IMR-90 (cell line): ENCODE measurements at regions not wholly inside any gene's neighbourhood (a gene's known extent, or its start where the extent isn't known, plus 50 kb on each side); places are given as distances from the start of the nearest gene placed in this dataset.

Source experiments
- ATAC-seq: fragments of 200-7000 bp; cut with Tn5 transposase; 2 replicates; pipeline ENCODE4 v1.9.1; 2020; ENCODE audit warnings: low read depth, mild to moderate bottlenecking, moderate library complexity
- BruUV-seq: library from RNA; stranded (reverse); fragments of 400-500 nt; replicated peaks from 2 replicates; lab custom pipeline; 2021; lab: Mats Ljungman, UMichigan
- CTCF ChIA-PET: fragments of 300-600 bp; formaldehyde crosslinking; extraction: SDS; loops from one replicate; lab custom pipeline; 2021; ENCODE audit warnings: antibody characterized with exemption; lab: Yijun Ruan, JAX
- POLR2A ChIA-PET: fragments of 300-600 bp; sonication (Branson Sonifier 250); formaldehyde crosslinking; loops from one replicate; lab custom pipeline; 2022; ENCODE audit warnings: antibody characterized with exemption; ENCODE audit not compliant: unreplicated experiment; lab: Charles Lee
- DNase-seq: peaks from one replicate; pipeline ENCODE4 v3.0.0; 2013
- H2AFZ ChIP-seq: replicated peaks from 2 replicates; pipeline ENCODE3; 2013; ENCODE audit warnings: low read length, mild to moderate bottlenecking; ENCODE audit not compliant: poor library complexity
- H2AK5ac ChIP-seq: 2 replicates; pipeline ENCODE4 v1.6.1; 2013; ENCODE audit warnings: low read depth, low read length, inconsistent platforms
- H2AK9ac ChIP-seq: replicated peaks from 2 replicates; pipeline ENCODE3; 2013; ENCODE audit warnings: mild to moderate bottlenecking, low read depth, low read length, moderate library complexity; ENCODE audit not compliant: poor library complexity
- H2BK120ac ChIP-seq: 2 replicates; pipeline ENCODE4 v1.6.1; 2013; ENCODE audit warnings: low read depth, low read length, inconsistent platforms
- H2BK15ac ChIP-seq: 3 replicates; pipeline ENCODE4 v1.6.1; 2013; ENCODE audit warnings: low read depth, low read length, inconsistent platforms
- H2BK20ac ChIP-seq: 2 replicates; pipeline ENCODE4 v1.6.1; 2013; ENCODE audit warnings: low read depth, mild to moderate bottlenecking, inconsistent platforms, low read length, moderate library complexity
- H2BK5ac ChIP-seq: 2 replicates; pipeline ENCODE4 v1.6.1; 2013; ENCODE audit warnings: mild to moderate bottlenecking, low read depth, low read length, inconsistent platforms; ENCODE audit not compliant: poor library complexity, severe bottlenecking
- H3K14ac ChIP-seq: replicated peaks from 2 replicates; pipeline ENCODE4 v1.6.1; 2013; ENCODE audit warnings: low read depth, low read length, inconsistent platforms
- H3K18ac ChIP-seq: 2 replicates; pipeline ENCODE4 v1.6.1; 2013; ENCODE audit warnings: low read depth, low read length, control low read depth
- H3K23ac ChIP-seq: 2 replicates; pipeline ENCODE4 v1.6.1; 2013; ENCODE audit warnings: low read depth, low read length, inconsistent platforms
- H3K27ac ChIP-seq: 2 replicates; pipeline ENCODE4 v1.5.1; 2013; ENCODE audit warnings: mild to moderate bottlenecking, control low read depth, low read length; ENCODE audit not compliant: insufficient read depth
- H3K27me3 ChIP-seq: 2 replicates; pipeline ENCODE4 v1.6.1; 2013; ENCODE audit warnings: low read length; ENCODE audit not compliant: control insufficient read depth, insufficient read depth
- H3K36me3 ChIP-seq: 2 replicates; pipeline ENCODE4 v1.6.1; 2013; ENCODE audit warnings: low read length, mixed read lengths; ENCODE audit not compliant: control insufficient read depth, insufficient read depth
- H3K4ac ChIP-seq: 2 replicates; pipeline ENCODE4 v1.6.1; 2013; ENCODE audit warnings: low read depth, low read length, inconsistent platforms
- H3K4me1 ChIP-seq: 2 replicates; pipeline ENCODE4 v1.6.1; 2013; ENCODE audit warnings: low read length, mixed read lengths; ENCODE audit not compliant: control insufficient read depth, insufficient read depth
- H3K4me2 ChIP-seq: 2 replicates; pipeline ENCODE4 v1.6.1; 2013; ENCODE audit warnings: low read depth, mild to moderate bottlenecking, control low read depth, low read length, moderate library complexity
- H3K4me3 ChIP-seq: 2 replicates; pipeline ENCODE4 v1.5.1; 2013; ENCODE audit warnings: low read depth, mild to moderate bottlenecking, control low read depth, low read length, moderate library complexity; ENCODE audit not compliant: insufficient read depth
- H3K56ac ChIP-seq: 2 replicates; pipeline ENCODE4 v1.6.1; 2013; ENCODE audit warnings: low read length, inconsistent platforms; ENCODE audit not compliant: insufficient read depth; ENCODE audit errors: extremely low read depth
- H3K79me1 ChIP-seq, 2 experiments: 2 replicates each; pipeline ENCODE4 v1.6.1; 2013; ENCODE audit warnings: low read length in 2 of 2, inconsistent platforms in 1 of 2, low read depth in 1 of 2
- H3K9ac ChIP-seq: 2 replicates; pipeline ENCODE4 v1.6.1; 2013; ENCODE audit warnings: low read depth, low read length, control low read depth
- H3K9me1 ChIP-seq: 2 replicates; pipeline ENCODE4 v1.6.1; 2013; ENCODE audit warnings: low read length, inconsistent platforms; ENCODE audit not compliant: insufficient read depth
- H3K9me3 ChIP-seq: 2 replicates; pipeline ENCODE4 v1.6.1; 2013; ENCODE audit warnings: low read length; ENCODE audit not compliant: control insufficient read depth, insufficient read depth
- H4K20me1 ChIP-seq: 2 replicates; pipeline ENCODE4 v1.6.1; 2013; ENCODE audit warnings: low read length, inconsistent platforms; ENCODE audit not compliant: insufficient read depth
- H4K5ac ChIP-seq: 2 replicates; pipeline ENCODE4 v1.6.1; 2013; ENCODE audit warnings: mild to moderate bottlenecking, low read depth, low read length, control low read depth
- H4K8ac ChIP-seq, 2 experiments: 2 replicates each; pipeline ENCODE4 v1.6.1; 2013; ENCODE audit warnings: low read depth in 2 of 2, low read length in 2 of 2, control low read depth in 1 of 2, inconsistent platforms in 1 of 2
- H4K91ac ChIP-seq: 2 replicates; pipeline ENCODE4 v1.6.1; 2013; ENCODE audit warnings: low read depth, low read length, inconsistent platforms; ENCODE audit not compliant: insufficient read depth
- BHLHE40 ChIP-seq: fragments of 150-350 bp; IDR thresholded peaks from 2 replicates; pipeline ENCODE4 v1.6.1; 2016; ENCODE audit warnings: mild to moderate bottlenecking, low read depth, low read length
- CEBPB ChIP-seq: IDR thresholded peaks from 2 replicates; pipeline ENCODE4 v1.6.1; 2012; ENCODE audit warnings: low read depth, low read length, improper control_type of control experiment
- CHD1 ChIP-seq: IDR thresholded peaks from 2 replicates; pipeline ENCODE4 v1.6.1; 2012; ENCODE audit warnings: low read depth, low read length, improper control_type of control experiment
- FOS ChIP-seq: fragments of 150-350 bp; IDR thresholded peaks from 2 replicates; pipeline ENCODE4 v1.6.1; 2016; ENCODE audit warnings: low read depth, low read length
- MAFK ChIP-seq: IDR thresholded peaks from 2 replicates; pipeline ENCODE4 v1.6.1; 2012; ENCODE audit warnings: low read depth, low read length, improper control_type of control experiment
- MXI1 ChIP-seq: IDR thresholded peaks from 2 replicates; pipeline ENCODE4 v1.6.1; 2012; ENCODE audit warnings: low read depth, mild to moderate bottlenecking, low read length, moderate library complexity, borderline replicate concordance
- NFE2L2 ChIP-seq: fragments of 150-350 bp; IDR thresholded peaks from 2 replicates; pipeline ENCODE4 v1.6.1; 2016; ENCODE audit warnings: low read depth, mild to moderate bottlenecking, low read length
- RAD21 ChIP-seq: IDR thresholded peaks from 2 replicates; pipeline ENCODE4 v1.6.1; 2012; ENCODE audit warnings: low read length, improper control_type of control experiment
- RFX5 ChIP-seq: IDR thresholded peaks from 2 replicates; pipeline ENCODE4 v1.8.0; 2012; ENCODE audit warnings: low read depth, mild to moderate bottlenecking, low read length, moderate library complexity
- SMC3 ChIP-seq: fragments of 150-350 bp; IDR thresholded peaks from 2 replicates; pipeline ENCODE4 v1.6.1; 2016; ENCODE audit warnings: low read depth, mild to moderate bottlenecking, antibody characterized with exemption, low read length, moderate library complexity
- USF2 ChIP-seq: fragments of 150-350 bp; IDR thresholded peaks from 2 replicates; pipeline ENCODE4 v1.6.1; 2017; ENCODE audit warnings: mild to moderate bottlenecking, antibody characterized with exemption, low read length, low read depth
- WGBS, 2 experiments: methylation state at CpG; one replicate each; pipeline versions ENCODE4 v1.1.5 to v1.1.7; 2013; ENCODE audit warnings: missing lambda C conversion rate in 2 of 2; ENCODE audit not compliant: insufficient read length in 1 of 2; ENCODE audit errors: extremely low coverage in 2 of 2; 5-methylcytosine and 5-hydroxymethylcytosine counted together
- dilution Hi-C: fragments of 300-500 bp; cut with HindIII; formaldehyde crosslinking; loops from one replicate; pipeline ENCODE4 v1.14.3; 2018; ENCODE audit warnings: low sequenced_read_pairs; ENCODE audit not compliant: unreplicated experiment
- in situ Hi-C: fragments of 300-500 bp; cut with MboI; formaldehyde crosslinking; loops from 3 replicates; pipeline ENCODE4 v1.14.3; 2019; ENCODE audit warnings: low sequenced_read_pairs, inconsistent platforms, mixed read lengths
- intact Hi-C: fragments of 100-400 bp; cut with micrococcal nuclease; formaldehyde crosslinking; loops from 2 replicates; pipeline ENCODE4 v1.10.0; 2022
- TF ChIP-seq, protein P1 (sequence below): conservative IDR thresholded peaks from 2 replicates; pipeline ENCODE4 v1.5.1; 2012; ENCODE audit warnings: mild to moderate bottlenecking, low read depth, low read length, improper control_type of control experiment

DNA sequence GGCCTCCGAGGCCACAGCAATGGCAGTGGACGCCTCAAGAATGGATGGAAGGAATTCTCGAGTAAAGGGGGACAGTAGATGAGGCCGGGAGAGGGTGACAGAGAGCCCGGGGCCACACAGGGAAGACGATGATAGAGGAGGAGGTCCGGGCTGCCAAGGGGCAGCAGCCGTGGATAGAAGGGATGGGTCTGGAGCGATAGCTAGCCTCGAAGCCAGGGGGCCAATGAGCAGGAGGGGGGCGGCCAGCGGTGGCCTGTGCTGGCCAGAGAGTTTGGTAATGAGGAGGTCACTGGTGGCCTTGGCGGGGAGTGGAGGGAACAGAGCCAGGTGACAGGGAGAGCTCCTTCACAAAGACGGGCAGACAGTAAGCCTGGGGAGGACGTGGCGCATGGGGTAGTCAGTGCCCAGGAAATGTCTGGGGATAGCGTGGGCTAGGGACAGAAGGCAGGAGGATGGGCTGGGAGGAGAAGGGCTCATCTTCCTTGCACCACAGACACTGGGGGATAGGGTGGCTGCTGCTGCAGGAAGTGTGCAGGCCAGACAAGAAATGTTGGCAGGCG, 87.8 kb upstream of the ASB18 start:
- 73% methylated on average over 3 of the region's 18 CpGs; no CpG with 5 or more reads in 1 of the 2 experiments for WGBS, 2 experiments
- in situ Hi-C loops = no loop called here
- BruUV-seq = no TSS peak

More for the DNA sequence above, 87.8 kb upstream of the ASB18 start:
- Histone ChIP-seq H3K4ac (no peak overlapping the region), H4K20me1 (no peaks in the 10 kb centered on the region), H3K14ac (no peak overlapping the region), H2AK9ac (no peak overlapping the region), H3K9me1 (no peaks in the 10 kb centered on the region), H2BK20ac (no peak overlapping the region), H4K5ac (no peak overlapping the region), H4K91ac (no peak overlapping the region), H2BK15ac (no peak overlapping the region), H3K4me2 (no peak overlapping the region), H2AK5ac (no peak overlapping the region), H2AFZ (peak overlapping the region; percentile 39), H3K9me3 (no peaks in the 10 kb centered on the region), H3K36me3 (no peaks in the 10 kb centered on the region), H3K4me3 (no peak overlapping the region), H3K18ac (no peak overlapping the region), H3K56ac (no peak overlapping the region), H3K4me1 (no peaks in the 10 kb centered on the region), H2BK5ac (no peak overlapping the region), H3K23ac (no peak overlapping the region), H3K27me3 (peaks cover 7% of the 10 kb centered on the region; the same call in 1 of the 2 replicates), H2BK120ac (no peak overlapping the region), H3K9ac (no peak overlapping the region), H3K27ac (no peak overlapping the region), H3K79me1 (no peaks in the 10 kb centered on the region), H4K8ac (no peak overlapping the region)
- dilution Hi-C loops (no loop called here), intact Hi-C loops (no loop called here)
- ATAC-seq (no peak), DNase-seq (no peak)
- CTCF ChIA-PET = no interaction called here
- no peak for TF ChIP-seq CEBPB
- no peak for TF ChIP-seq SMC3
- no peak for TF ChIP-seq FOS
- TF ChIP-seq BHLHE40 = no peak
- no peak for TF ChIP-seq MXI1
- no peak for TF ChIP-seq RFX5
- no peak for TF ChIP-seq NFE2L2
- no peak for TF ChIP-seq RAD21
- TF ChIP-seq MAFK = no peak
- TF ChIP-seq CHD1 = no peak
- TF ChIP-seq USF2 = no peak
- TF ChIP-seq, protein P1, sequence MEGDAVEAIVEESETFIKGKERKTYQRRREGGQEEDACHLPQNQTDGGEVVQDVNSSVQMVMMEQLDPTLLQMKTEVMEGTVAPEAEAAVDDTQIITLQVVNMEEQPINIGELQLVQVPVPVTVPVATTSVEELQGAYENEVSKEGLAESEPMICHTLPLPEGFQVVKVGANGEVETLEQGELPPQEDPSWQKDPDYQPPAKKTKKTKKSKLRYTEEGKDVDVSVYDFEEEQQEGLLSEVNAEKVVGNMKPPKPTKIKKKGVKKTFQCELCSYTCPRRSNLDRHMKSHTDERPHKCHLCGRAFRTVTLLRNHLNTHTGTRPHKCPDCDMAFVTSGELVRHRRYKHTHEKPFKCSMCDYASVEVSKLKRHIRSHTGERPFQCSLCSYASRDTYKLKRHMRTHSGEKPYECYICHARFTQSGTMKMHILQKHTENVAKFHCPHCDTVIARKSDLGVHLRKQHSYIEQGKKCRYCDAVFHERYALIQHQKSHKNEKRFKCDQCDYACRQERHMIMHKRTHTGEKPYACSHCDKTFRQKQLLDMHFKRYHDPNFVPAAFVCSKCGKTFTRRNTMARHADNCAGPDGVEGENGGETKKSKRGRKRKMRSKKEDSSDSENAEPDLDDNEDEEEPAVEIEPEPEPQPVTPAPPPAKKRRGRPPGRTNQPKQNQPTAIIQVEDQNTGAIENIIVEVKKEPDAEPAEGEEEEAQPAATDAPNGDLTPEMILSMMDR = no peak
- POLR2A ChIA-PET = no interaction called here
